Adrenal gland (tissue), 9 donors: ENCODE measurements at regions not wholly inside any gene's neighbourhood (a gene's known extent, or its start where the extent isn't known, plus 50 kb on each side); places are given as distances from the start of the nearest gene placed in this dataset.

Source experiments
- DNase-seq, 7 donors: peaks; one replicate each; pipeline ENCODE4 v3.0.0-alpha.2; 2019 to 2020
- H3K27ac ChIP-seq, 5 donors: fragments of 200-600 bp; sonication (generic) in 4 of 5; 1 replicate in 3 of 5; 2 replicates in 2 of 5; pipeline versions ENCODE4 v1.5.1 to v1.8.0; 2016 to 2020; ENCODE audit warnings: mild to moderate bottlenecking in 1 of 5
- H3K27me3 ChIP-seq: fragments of 200-600 bp; 2 replicates; pipeline ENCODE4 v1.8.0; 2021
- H3K36me3 ChIP-seq, 2 donors: fragments of 200-600 bp; replicated peaks in 1 of 2; 1 replicate in 1 of 2; 2 replicates in 1 of 2; pipeline versions ENCODE4 v1.5.1 to v1.8.0; 2018 to 2022
- H3K4me1 ChIP-seq, 2 donors: fragments of 200-600 bp; replicated peaks in 1 of 2; 1 replicate in 1 of 2; 2 replicates in 1 of 2; pipeline versions ENCODE4 v1.5.1 to v1.8.0; 2018 to 2021
- H3K4me3 ChIP-seq, 4 donors: fragments of 200-600 bp; sonication (generic) in 3 of 4; one replicate each; pipeline ENCODE4 v1.5.1; 2016 to 2018
- H3K9me3 ChIP-seq, 3 donors: fragments of 200-600 bp; sonication (generic) in 1 of 3; replicated peaks in 1 of 3; 1 replicate in 2 of 3; 2 replicates in 1 of 3; pipeline versions ENCODE4 v1.5.1 to v1.8.0; 2016 to 2021
- CTCF ChIP-seq, 6 experiments: fragments of 450-650 bp in 4 of 6; fragments of 200-600 bp in 2 of 6; sonication (generic) in 1 of 6; IDR thresholded peaks; 1 replicate in 5 of 6; 2 replicates in 1 of 6; pipeline versions ENCODE4 v1.5.1 to v1.8.0; 2016 to 2021; ENCODE audit warnings: antibody characterized with exemption in 6 of 6, mild to moderate bottlenecking in 2 of 6, moderate library complexity in 1 of 6
- POLR2A ChIP-seq, 2 donors: fragments of 450-650 bp; IDR thresholded peaks; one replicate each; pipeline ENCODE4 v1.6.1; 2017; ENCODE audit warnings: antibody characterized with exemption in 2 of 2, mild to moderate bottlenecking in 2 of 2, moderate library complexity in 1 of 2
- WGBS, 4 donors: extraction: QIAGEN DNeasy Blood & Tissue Kit in 2 of 4; methylation state at CpG; one replicate each; pipeline versions ENCODE4 v1.1.5 to v1.1.7; 2013 to 2017; 5-methylcytosine and 5-hydroxymethylcytosine counted together
- intact Hi-C, 2 donors: fragments of 100-400 bp; cut with DNase I; formaldehyde crosslinking; loops; one replicate each; pipeline versions ENCODE4 v1.14.1 to v1.15.0; 2022 to 2023
- small RNA-seq, 2 donors: library from RNA; depleted of rRNA; stranded (forward); fragments of <200 nt; gene quantifications; one replicate each; pipeline ENCODE3, GENCODE V24; 2016
- donor health status: healthy with polysubstance abuse.
- donor health status: Bipolar disorder and iron deficiency.
- donor health status: DM: yes; HTN: yes; CAD: no.
- donor health status: DM: no; HTN: no; CAD: no.
- donor health status: DM: no; HTN: no; CAD: no.

DNA sequence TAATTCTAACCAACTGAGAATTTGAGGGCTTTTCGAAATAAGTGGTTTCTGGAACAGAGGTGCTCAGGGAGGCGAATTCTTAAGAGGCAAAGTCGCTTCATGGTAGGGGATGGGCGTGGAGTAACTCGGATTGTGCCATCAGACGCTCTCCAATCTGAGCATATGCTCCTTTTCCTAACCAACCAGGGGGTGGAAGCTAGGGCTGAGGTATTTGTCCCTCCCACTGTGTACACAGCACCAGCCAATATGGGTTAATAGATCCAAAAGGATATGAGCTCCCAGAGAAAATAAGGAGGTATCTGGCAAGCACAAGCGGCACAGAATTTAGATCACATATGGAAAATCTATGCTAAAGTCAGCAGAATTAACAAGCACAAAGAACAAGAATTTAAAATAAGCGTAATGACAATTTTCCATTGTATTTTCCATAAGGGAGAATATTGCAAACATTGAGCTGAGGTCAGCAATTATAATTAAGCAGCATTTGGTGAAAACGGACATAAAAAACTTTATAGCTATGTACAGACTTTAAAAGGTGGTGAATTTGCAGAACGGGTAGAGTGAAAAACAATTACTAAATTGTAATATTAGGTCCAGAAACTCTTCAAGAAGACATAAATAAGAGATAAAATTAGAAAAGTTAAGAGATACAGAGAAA, 55.0 kb upstream of the PHACTR1 start:
- H3K4me3 ChIP-seq, result no peak overlapping the region
- intact Hi-C loops, result no loop called here
- H3K36me3 ChIP-seq, result no peaks in the 10 kb centered on the region
- H3K27me3 ChIP-seq, result peaks cover 6% of the 10 kb centered on the region
- no peaks in the 10 kb centered on the region for H3K4me1 ChIP-seq
- no peak for DNase-seq
- no peak overlapping the region for H3K27ac ChIP-seq
- no peaks in the 10 kb centered on the region for H3K9me3 ChIP-seq
- WGBS, 4 donors, result 74 to 86% (median 83%) methylated on average over 9 to 10 of the region's 10 CpGs
- TF ChIP-seq POLR2A (IDR thresholded peaks at IDR 0.05) (no peak), CTCF (IDR thresholded peaks at IDR 0.05) (no peak)

Small RNA genes in the stretch of these regions (small RNA-seq; reads per million reads assigned to genes)
- gene RN7SKP293, result 0 reads per million in 2 donors
